HG03045 (cell line): ENCODE measurements at regions not wholly inside any gene's neighbourhood (a gene's known extent, or its start where the extent isn't known, plus 50 kb on each side); places are given as distances from the start of the nearest gene placed in this dataset.

ENCODE experiments used
- ATAC-seq: cut with Tn5 transposase; IDR thresholded peaks from one replicate; pipeline ENCODE4 v1.9.1; 2021; ENCODE audit warnings: mild to moderate bottlenecking, moderate library complexity; ENCODE audit not compliant: unreplicated experiment

DNA sequence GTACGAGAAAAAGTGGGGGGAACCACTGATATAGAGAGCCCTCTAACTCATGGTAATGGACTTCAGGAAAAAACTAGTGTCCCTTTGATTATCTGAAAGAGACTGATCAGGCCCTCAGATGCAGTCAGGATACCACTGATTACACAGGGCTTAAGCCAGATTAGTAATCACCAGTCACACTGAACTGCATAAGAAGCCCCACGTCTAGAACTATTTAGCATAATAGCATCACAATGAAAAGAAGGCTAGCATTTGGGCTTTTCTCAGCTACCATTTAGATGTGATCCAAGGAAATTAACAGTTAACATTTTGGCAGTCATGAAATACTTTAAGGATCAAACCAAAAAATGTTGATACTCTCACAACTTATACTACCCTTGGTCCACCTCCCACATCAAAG is 813.1 kb upstream of the POU3F3 start:
- ATAC-seq = no peak

DNA sequence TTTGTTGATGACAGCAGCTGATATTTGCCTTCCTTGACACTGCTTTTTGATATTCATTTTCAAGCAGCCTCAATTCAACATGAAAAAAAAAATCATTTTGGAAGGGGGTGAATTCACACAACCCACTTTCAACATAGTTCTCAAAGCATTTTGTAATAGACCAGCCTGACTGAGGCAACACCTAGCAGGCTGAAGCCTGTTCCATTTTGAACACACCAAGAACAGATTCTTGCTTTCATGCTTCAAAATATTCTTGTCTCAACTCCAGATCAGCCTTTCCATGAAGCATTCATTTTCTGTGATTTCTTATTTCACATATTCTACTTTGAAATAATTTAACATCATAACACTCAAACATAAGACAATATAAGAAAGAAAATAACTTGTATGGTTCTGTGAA is 812.6 kb upstream of the POU3F3 start:
- no peak for ATAC-seq

DNA sequence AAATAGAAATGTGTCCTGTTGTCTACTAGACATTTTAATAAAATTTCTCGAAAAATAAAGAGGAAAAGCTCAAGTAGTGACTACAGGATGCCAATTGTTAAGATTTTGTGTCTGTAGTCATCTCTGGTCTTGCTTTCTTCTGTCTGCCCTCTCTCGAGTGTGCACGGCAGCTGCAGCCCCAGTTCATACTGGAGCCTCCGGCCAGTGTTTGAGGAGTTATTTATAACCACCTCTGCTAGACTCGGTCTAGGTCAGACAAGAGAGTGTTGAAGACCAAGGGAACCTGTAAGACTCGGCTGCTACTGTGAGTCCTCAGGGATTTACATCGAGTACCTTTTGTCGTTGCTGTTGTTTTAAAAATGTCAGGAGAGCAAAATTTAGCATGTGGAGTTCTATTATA is 810.1 kb upstream of the POU3F3 start:
- no peak for ATAC-seq

DNA sequence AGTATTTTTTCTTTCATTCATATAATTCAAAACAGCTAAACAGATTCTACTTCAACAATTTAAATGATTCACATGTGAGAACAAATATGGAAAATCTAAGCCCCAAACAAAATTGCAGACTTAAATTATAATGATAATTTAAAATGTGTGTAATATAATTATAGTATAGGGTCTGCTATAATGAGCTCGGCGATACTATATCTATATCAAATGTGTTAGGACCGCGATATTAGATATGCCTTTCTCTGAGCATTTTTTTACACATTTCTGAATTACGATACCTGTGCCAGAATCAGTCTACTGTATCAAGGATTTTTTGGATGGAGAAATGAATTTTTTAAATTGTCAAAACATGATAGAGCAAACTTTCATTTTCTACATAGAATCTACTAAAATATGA is 808.8 kb upstream of the POU3F3 start:
- no peak for ATAC-seq

DNA sequence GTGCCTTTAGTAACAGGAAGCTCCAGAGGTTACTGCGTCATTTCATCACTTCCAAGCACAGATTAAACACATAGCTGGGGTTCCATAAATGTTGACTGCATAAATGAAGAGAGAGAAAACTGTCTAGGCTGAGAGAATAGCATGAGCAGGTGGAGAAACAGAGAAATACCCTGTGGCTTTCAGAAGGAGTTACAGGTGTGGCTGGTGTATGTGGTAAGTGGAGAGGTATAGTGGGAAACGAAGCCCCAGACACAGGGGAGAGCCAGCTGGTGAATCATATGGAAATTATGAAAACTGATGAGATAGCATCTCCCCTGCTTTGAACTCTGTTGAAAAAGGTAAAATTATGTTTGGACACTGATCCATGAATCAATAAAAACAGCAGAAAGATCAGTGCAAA is 807.4 kb upstream of the POU3F3 start:
- ATAC-seq = no peak

DNA sequence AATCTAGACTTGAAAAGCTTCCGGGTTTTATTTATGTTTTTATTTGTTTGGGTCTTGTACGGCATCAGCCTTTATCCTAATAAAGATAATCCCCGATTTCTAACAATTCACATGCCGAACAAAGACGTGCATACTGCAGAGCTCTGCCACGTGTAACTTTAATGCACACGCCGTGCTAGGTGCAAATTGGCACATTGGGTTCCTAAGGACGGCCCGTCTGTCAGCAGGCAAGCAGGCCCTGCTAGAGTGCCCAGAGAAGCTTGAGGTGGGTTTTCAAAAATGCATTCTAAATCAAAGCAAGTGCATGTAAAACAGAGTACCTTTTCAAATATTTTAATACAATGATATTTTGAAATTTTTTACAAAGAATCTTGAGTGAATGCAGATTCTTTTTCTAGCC is 806.4 kb upstream of the POU3F3 start:
- no peak for ATAC-seq

DNA sequence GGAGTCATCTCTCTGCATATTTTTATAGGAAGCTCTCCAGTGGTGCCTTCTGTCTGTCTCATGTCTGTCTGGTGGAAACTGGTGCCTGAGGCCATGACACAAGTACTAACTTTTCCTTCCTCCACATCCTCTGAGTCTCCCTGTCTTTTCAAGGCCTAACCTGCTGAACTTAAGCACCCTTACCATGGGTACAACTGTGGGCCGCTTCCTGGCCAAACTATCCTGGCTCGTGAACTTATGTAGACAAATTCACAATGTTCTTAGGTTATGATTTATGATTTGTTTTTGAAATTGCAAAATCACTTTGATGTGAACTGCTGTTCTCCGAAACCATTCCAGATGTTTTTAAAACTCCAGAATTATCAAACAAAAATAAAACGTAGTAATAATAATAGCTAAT is 804.5 kb upstream of the POU3F3 start:
- no peak for ATAC-seq

DNA sequence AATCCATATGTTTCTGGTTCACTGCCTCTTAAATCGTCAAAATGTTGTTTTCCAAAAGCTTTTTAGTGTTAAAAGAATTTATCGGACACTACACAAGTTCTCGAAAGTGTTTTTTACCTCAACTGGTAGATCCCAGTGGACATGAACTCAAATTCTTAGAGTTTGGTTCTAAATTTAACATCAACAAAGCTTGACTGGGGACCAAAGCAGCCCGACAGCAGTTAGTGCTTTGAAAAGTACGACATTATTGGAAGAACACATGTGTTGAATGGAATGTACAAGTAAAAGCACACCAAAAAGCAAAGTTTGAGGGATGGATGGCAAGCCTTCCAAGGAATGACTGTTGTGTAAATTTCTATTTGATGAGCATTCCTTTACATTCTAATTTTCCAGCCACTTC is 803.9 kb upstream of the POU3F3 start:
- no peak for ATAC-seq

DNA sequence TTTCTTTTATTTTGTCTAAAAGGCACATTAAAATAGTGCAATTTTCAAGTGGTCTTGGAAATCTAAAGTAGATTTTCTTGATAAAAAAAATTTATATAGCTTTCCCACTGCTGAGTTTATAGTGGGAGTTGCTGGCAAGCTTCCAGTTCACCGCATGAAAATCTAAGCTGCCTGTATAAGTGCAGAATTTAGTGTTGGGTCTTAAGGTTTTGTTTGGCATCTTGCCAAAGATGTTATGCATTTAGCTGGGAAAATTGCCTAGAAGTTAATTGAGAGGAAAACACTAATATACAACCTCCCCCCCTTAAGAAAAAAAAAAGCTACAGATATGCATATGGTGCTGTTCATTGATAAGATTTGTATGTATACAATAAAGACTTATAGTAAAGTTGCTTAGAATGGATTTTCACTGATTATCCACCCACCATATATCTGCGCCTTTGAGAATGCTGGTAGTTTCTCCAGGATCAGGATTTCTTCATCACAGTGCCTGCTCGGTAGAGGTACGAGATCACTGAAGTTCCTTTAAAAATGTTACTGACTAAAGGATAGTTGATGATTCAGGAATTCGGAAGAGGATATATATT is 803.2 kb upstream of the POU3F3 start:
- no peak for ATAC-seq

DNA sequence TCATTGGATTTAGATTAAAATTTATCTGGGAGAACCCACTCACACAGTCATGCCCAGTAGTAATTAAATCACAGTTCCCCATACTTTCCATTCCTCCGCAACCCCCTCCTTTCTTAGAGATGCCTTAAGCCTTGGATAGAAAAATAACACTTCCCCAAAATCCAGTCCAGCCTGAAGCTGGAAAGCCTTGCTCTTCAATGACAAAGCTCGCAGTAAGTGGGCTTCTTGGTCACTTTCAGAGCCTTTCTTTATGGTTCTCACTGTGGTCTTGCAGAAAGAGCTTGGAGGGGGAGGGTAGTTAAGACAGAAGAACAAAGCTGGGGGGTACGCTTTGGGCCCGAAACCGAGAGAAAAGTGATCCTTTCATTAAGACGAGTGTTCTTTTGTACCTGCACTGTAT is 802.1 kb upstream of the POU3F3 start:
- ATAC-seq = no peak

DNA sequence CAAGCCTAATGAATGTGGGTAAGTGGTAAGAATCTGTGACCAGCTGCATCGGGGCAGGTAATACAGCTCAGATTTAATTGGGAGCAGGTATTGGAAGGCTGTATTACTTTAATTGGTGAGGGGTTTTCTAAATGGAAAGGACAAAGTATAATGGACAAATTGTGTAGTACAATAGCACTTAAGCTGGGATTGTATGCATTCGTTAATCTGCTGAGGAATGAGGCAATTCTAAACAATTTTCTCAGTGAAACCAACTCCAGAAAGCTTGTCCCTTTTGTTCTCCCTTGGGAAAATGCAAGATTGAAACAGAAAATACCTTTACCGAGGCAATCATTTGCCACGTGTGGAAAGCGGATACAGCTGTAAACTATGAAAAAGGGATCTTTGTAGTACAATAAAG is 801.6 kb upstream of the POU3F3 start:
- no peak for ATAC-seq

DNA sequence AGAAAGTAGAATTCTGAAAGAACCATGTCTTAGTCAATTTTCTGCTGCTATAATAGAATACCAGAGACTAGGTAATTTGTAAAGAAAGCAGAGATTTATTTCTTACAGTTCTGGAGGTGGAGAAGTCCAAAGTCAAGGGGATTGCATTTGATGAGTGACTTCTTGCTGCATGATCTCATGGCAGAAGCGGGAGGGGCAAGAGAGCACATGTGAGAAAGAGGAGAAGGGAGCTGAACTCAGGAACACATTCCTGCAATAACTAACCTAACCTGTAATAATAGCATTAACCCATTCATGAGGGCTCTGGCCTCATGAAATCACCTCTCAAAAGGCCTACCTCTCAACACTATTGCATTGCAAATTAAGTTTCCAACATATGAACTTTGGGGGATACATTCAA is 797.5 kb upstream of the POU3F3 start:
- no peak for ATAC-seq

DNA sequence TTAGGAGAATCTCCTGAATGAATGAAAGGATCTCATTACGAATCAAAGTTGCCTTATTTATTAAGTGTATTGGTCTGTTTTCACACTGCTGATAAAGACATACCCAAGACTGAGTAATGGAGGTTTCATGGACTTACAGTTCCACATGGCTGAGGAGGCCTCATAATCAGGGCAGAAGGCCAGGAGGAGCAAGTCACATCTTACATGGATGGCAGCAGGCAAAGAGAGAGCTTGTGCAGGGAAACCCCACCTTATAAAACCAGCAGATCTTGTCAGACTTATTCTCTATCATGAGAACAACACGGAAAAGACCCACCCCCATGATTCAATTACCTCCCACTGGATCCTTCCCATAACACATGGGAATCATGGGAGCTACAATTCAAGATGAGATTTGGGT is 785.2 kb upstream of the POU3F3 start:
- no peak for ATAC-seq

DNA sequence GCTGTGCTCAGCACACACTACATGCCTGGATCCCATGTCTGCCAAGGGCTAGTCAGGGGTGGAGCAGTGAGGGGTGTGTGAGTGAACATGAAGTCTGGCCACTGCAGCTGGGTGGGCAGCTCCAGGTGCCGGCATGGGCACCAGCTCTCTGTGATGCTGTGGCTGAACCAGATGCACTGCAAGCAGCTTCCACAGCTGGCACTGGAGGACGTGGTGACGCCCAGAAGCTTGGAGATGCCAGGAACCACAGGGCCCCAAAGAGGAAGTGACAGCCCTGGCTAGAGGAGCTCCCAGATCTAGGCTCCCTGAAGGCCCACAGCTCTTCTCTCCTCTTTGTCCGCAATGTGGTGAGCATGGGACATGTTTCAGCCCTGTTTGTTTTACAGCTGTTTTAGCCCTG is 776.3 kb upstream of the POU3F3 start:
- no peak for ATAC-seq

DNA sequence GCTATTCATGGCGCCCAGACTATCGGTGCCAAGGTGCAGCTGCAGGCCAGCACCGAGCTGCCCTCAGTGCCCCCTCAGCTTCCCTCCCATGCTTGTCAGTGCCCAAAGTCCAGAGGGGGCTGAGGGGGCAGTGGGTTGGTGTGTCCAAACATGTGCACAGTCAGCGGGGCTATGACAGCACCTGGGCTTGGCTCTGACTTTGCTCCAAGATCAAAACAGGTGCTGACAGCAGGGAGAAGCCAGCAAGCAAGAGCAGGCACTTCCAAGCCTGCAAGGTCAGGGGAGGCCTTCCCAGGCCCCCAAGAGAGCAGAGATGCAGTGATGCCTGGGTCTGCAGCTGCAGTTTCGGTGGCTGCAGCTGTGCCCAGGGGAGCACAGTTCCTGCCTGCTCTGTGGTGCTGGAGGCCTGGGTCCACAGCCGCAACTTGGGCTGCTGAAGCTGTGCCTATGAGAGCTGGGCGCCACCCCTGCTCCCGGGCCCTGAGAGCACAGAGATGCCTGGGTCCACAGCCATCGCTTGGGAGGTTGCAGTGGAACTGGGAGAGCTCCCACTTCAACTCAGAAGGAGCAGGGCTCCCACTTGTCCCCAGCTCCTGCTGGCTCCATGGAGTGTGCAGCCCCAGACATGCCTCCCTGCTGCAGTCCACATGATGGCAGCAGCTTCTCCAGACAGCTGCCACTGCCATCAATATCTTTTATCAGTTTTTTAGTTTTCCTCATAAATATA is 775.3 kb upstream of the POU3F3 start:
- ATAC-seq = no peak

DNA sequence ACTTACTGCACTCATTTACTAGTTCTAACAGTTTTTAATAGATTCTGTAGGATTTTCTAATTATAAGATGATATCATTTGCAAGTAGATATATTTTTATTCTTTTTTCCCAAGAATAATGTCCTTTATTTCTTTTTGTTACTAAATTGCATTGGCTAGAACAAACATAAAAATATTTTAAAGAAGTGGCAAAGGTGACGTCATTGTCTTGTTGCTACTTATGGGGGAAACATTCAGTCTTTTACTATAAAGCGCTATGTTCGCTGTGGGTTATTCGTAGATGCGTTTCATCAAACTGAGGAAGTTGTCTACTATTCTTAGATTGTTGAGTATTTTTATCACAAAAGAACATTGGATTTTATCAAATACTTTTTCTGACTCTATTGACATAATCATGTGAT is 765.2 kb upstream of the POU3F3 start:
- ATAC-seq = no peak

DNA sequence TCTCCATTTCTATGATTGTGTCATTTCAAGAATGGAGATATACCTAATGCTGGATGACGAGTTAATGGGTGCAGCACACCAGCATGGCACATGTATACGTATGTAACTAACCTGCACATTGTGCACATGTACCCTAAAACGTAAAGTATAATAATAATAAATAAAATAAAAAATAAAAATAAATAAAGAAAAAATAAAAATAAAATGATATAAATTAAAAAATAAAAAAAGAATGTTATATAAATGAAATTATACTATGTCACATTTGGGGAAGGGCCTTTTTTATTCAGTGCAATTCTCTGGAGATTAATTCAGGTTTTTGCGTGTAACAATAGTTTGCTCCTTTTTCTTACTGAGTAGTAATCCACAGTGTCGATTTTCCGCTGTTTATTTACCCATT is 763.5 kb upstream of the POU3F3 start:
- ATAC-seq = no peak

DNA sequence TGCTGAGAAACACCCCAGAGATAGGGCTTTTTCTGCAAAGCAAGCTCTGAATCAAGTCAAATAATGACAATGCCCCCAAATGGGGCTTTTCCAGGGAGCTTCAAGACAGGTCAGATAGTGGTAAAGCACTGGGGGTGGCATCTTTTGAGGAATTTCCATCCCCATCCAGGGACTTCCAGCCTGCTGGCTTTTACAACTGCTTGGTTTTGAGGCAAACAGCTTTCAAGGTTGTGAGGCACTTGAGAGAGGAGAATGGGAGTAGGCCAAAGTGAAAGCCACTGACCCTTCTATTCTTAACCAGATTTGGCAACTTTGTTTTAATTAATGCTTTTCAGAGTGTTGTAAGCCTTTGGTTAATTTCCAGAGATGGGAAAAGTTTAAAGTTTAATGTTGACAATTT is 762.0 kb upstream of the POU3F3 start:
- no peak for ATAC-seq

DNA sequence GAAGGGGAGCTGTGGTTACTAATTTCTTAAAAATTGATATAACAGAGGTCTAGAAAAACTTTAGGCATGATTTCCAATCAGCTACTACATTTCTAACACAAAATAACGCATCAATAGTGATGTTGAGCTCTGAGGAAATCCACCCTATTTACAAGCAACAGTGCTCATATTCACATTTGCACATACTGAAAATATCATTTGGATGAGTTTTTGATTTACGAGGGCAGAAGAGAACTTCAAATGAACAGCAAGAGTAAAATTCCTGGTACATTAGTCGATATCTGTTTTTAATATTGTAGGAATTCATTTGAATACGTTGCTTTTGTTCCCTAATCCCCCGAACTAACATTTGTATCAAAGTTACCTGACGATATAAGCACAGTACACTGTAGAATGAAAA is 761.0 kb upstream of the POU3F3 start:
- no peak for ATAC-seq

DNA sequence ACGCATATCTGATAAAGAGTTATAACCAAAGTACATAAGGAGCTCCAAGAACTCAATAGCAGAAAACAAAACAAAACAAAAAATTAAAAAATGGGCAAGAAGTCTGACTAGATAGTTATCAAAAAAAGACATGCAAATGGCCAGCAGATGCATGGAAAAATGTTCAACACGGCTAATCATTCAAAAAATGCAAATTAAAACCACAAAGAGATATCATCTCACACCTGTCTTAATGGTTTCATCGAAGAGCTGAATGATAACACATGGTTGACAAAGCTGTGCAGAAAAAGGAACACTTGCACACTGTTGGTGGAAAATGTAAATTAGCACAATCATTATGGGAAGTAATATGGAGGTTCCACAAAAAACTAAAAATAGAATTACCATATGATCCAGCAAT is 751.3 kb upstream of the POU3F3 start:
- no peak for ATAC-seq

DNA sequence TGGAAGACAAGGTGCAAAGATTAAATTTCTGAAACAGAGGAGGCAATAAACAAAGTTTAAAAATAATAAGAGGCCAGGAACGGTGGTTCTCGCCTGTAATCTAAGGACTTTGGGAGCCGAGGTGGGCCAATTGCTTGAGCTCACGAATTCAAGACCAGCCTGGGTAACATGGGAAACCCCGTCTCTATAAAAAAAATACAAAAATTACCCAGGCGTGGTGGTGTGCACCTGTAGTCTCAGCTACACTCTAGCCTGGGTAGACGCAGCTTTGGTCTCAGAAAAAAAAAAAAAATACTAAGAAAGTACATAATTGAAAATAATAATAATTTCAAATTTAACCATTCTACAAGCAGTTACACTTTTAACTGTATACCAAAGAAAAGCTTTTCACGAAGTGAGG is 744.6 kb upstream of the POU3F3 start:
- no peak for ATAC-seq

DNA sequence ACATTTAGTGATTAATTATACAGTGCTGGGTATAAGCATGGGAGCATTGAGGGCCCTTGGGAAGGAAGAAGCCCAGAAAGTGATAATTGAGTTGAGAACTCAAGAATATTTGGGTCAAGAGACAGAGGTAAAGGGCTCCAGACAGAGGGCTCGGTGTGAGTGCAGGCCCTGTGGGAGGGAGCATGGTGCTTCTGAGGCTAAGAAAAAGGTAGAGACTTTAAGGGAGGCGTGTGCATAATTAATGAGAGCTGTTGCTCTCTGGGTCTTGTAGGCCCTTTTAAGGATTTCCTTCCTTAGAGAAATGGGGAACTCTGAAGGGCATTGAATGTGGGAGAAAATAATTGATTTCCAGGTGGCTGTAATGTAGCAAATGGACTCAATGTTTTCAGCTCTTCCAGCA is 735.0 kb upstream of the POU3F3 start:
- no peak for ATAC-seq

DNA sequence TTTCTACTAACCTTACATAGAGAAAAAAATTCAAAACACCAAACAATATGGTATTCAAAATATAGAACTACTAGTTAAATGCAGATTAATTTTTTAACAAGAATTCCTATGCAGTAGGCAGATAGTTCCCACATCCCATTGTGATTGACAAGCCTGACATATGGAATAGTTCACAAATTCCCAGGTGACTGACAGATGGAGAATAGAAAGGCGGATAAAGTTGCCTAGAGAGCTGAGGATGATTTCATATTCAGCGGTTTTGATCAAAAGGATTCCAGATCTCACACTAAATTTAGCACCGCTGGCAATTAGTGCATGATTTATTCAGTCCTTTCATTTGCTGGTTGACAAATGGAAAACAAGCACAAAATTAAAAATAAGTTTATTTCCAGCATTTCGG is 733.7 kb upstream of the POU3F3 start:
- ATAC-seq = no peak
